ENCODE measurements at regions not wholly inside any gene's neighbourhood (a gene's known extent, or its start where the extent isn't known, plus 50 kb on each side); places are given as distances from the start of the nearest gene placed in this dataset.

DNA sequence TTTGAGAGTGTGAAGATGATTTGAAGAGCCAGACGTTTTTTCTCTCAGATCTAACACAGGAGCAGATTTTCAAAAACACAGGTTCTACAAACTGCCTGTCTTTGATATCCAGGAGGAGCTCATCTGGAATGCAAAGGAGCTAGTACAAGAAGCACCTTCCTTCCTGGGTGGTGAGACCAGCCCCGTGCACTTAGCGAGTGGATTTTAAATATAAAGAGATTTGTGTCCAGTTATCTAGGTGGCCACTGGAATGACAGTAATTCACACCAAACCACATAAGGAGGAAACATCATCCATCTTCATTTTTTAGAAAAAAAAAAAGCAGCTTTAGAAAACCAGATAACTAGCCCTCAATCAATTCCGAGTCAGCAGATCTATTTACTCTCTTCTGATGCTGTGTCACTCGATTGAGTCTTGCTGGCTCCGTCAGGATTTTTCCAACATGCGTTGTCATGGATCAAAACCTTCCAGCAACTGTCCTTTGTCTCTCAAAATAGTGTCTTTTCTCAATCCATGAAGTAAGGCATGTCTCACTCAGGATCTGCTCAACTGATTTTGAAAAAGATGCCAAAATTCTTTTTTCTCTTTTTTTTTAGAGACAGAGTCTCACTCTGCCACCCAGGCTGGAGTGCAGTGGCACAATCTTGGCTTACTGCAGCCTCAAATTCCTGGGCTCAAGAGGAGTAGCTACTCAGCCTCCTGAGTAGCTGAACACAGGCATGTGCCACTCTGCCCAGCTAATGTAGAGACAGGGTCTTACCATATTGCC, 451.2 kb upstream of the PSMD7 start:
- Histone ChIP-seq H2BK5ac (ENCODE audit: low read depth, low read length) (no peak overlapping the region), H3K23me2 (ENCODE audit: low read depth, low read length) (peaks cover 2% of the 10 kb centered on the region; the same call in 1 of the 2 replicates), H4K8ac (ENCODE audit: extremely low read depth, insufficient read depth, low read length) (no peak overlapping the region), H2BK15ac (ENCODE audit: low read length) (no peak overlapping the region), H4K20me1 (replicated peaks in 1 of 2; ENCODE audit: control insufficient read depth in 1 of 2, insufficient read depth in 2 of 2, low read length in 2 of 2) (no peaks in the 10 kb centered on the region), H3K9me3 (ENCODE audit: insufficient read depth in 2 of 2, low read depth in 1 of 2, low read length in 1 of 2) (no peaks in the 10 kb centered on the region), H3K36me3 (ENCODE audit: control insufficient read depth in 2 of 4, insufficient read depth in 4 of 4, low read length in 3 of 4) (no peaks in the 10 kb centered on the region), H3K79me2 (ENCODE audit: control insufficient read depth in 1 of 2, insufficient read depth in 2 of 2, low read length in 2 of 2) (no peaks in the 10 kb centered on the region), H3K14ac (ENCODE audit: insufficient read length) (no peak overlapping the region), H4K91ac (replicated peaks; ENCODE audit: insufficient read length, low read length) (no peak overlapping the region), H2BK20ac (ENCODE audit: low read length) (no peak overlapping the region), H3K4me3 (ENCODE audit: extremely low read depth in 1 of 4, insufficient read depth in 2 of 4, low read depth in 3 of 4, low read length in 4 of 4) (no peak overlapping the region), H2BK120ac (replicated peaks; ENCODE audit: low read depth, low read length) (no peak overlapping the region), H3K18ac (ENCODE audit: extremely low read depth, low read length) (no peak overlapping the region), H3K23ac (ENCODE audit: insufficient read length) (no peak overlapping the region), H3K79me1 (ENCODE audit: low read depth, low read length) (no peaks in the 10 kb centered on the region), H3K27me3 (replicated peaks in 1 of 4; ENCODE audit: control insufficient read depth in 3 of 4, extremely low read depth in 1 of 4, insufficient read depth in 3 of 4, low read length in 3 of 4) (no peaks in the 10 kb centered on the region), H3K27ac (ENCODE audit: low read depth, low read length) (no peak overlapping the region), H2AK5ac (ENCODE audit: low read depth, low read length) (no peak overlapping the region), H3K4me1 (replicated peaks in 1 of 4; ENCODE audit: control insufficient read depth in 3 of 4, insufficient read depth in 4 of 4, low read length in 3 of 4) (no peaks in the 10 kb centered on the region), H3K9ac (replicated peaks in 1 of 4; ENCODE audit: extremely low read depth in 1 of 4, low read depth in 3 of 4, low read length in 3 of 4) (no peak overlapping the region), H2AFZ (ENCODE audit: low read length) (0 out of 2 replicates have a peak overlapping the region, but pooled peaks have one; percentile 17), H2BK12ac (ENCODE audit: low read depth, low read length) (no peak overlapping the region), H3K56ac (replicated peaks; ENCODE audit: insufficient read length, low read depth, low read length) (no peak overlapping the region), H4K5ac (ENCODE audit: insufficient read length, low read depth, low read length) (no peak overlapping the region), H3K4ac (replicated peaks; ENCODE audit: insufficient read length, low read depth, low read length) (no peak overlapping the region), H3K4me2 (ENCODE audit: insufficient read depth in 1 of 2, low read depth in 2 of 2, low read length in 2 of 2) (no peak overlapping the region)
- WGBS, 2 experiments (ENCODE audit: extremely low coverage in 1 of 2, insufficient coverage in 1 of 2, insufficient read length in 1 of 2, insufficient replicate concordance in 2 of 2, low coverage in 1 of 2, low lambda C conversion rate in 2 of 2, missing lambda C conversion rate in 1 of 2): 87% methylated on average over 7 of the region's 7 CpGs; no CpG with 5 or more reads in 1 of the 2 experiments
- POLR2A ChIA-PET (ENCODE audit: partially characterized antibody): no interaction called here
- TF ChIP-seq EZH2 (IDR thresholded peaks at IDR 0.05; ENCODE audit: low read depth, low read length, severe bottlenecking) (no peak), CREB1 (IDR thresholded peaks at IDR 0.05) (no peak)
- CTCF ChIA-PET (ENCODE audit: partially characterized antibody): interaction anchor here (0.5 to 2.3 kb wide), 22 partner anchors 18 to 1059 kb away, joined by 3 to 11 read pairs (median 4); no protein-coding TSS in a partner anchor
- no peak for DNase-seq (ENCODE audit: low read depth in 1 of 2, low spot score in 2 of 2)
- no peak for FAIRE-seq

Data from H1 (cell line).